ENCODE measurements at regions not wholly inside any gene's neighbourhood (a gene's known extent, or its start where the extent isn't known, plus 50 kb on each side); places are given as distances from the start of the nearest gene placed in this dataset.

GRCh38 chr5:53246042-53246836, 136.7 kb upstream of the MOCS2 start:
- no peak overlapping the region for H2AFZ ChIP-seq (ENCODE audit: insufficient read depth, low read depth, low read length, poor library complexity, severe bottlenecking)
- H3K4me3 Mint-ChIP-seq: no peak overlapping the region
- no peak overlapping the region for H3K4me3 ChIP-seq (ENCODE audit: control extremely low read depth in 1 of 5, extremely low read depth in 1 of 5, insufficient read depth in 1 of 5, low read depth in 2 of 5, low read length in 4 of 5)
- ChIA-PET POLR2A (no interaction called here), CTCF (no interaction called here)
- no peak for ATAC-seq (ENCODE audit: low read depth)
- H3K79me2 ChIP-seq (ENCODE audit: control insufficient read depth, insufficient read depth, low read length): no peaks in the 10 kb centered on the region
- H3K4me1 ChIP-seq (ENCODE audit: control insufficient read depth in 2 of 2, insufficient read depth in 2 of 2, low read length in 2 of 2): no peaks in the 10 kb centered on the region
- H3K9ac ChIP-seq (ENCODE audit: low read length): no peak overlapping the region
- DNase-seq: no peak
- H3K27me3 ChIP-seq (replicated peaks in 1 of 4; ENCODE audit: control extremely low read depth in 1 of 4, control insufficient read depth in 3 of 4, insufficient read depth in 4 of 4, low read length in 3 of 4): no peaks in the 10 kb centered on the region
- H3K36me3 ChIP-seq (replicated peaks in 1 of 2; ENCODE audit: control extremely low read depth in 1 of 2, control insufficient read depth in 1 of 2, extremely low read depth in 1 of 2, insufficient read depth in 2 of 2, low read length in 1 of 2): no peaks in the 10 kb centered on the region
- no CpG with 5 or more reads among the region's 8 CpGs for WGBS (ENCODE audit: insufficient coverage)
- no peaks in the 10 kb centered on the region for H3K9me3 Mint-ChIP-seq (ENCODE audit: insufficient read depth)
- TF ChIP-seq CTCF (IDR thresholded peaks at IDR 0.05): no peak
- TF ChIP-seq EZH2 (IDR thresholded peaks at IDR 0.05; ENCODE audit: borderline replicate concordance, insufficient read depth, low read depth, low read length, poor library complexity, severe bottlenecking): no peak
- no peaks in the 10 kb centered on the region for H3K9me3 ChIP-seq (ENCODE audit: control extremely low read depth in 1 of 3, control insufficient read depth in 2 of 3, insufficient read depth in 1 of 3, low read length in 2 of 3)
- H4K20me1 ChIP-seq (ENCODE audit: control insufficient read depth, insufficient read depth, low read length, poor library complexity, severe bottlenecking): no peaks in the 10 kb centered on the region
- peaks cover under 1% of the 10 kb centered on the region for H3K27me3 Mint-ChIP-seq
- intact Hi-C loops (cut with micrococcal nuclease): no loop called here
- H3K4me1 Mint-ChIP-seq: no peaks in the 10 kb centered on the region
- no peak overlapping the region for H3K4me2 ChIP-seq (replicated peaks; ENCODE audit: low read depth, low read length, poor library complexity, severe bottlenecking)
- no peak overlapping the region for H3K27ac Mint-ChIP-seq
- H3K27ac ChIP-seq (ENCODE audit: low read length in 2 of 2): no peak overlapping the region

- CTCF ChIA-PET: no interaction called here
- Histone ChIP-seq H3K4me2 (replicated peaks; ENCODE audit: low read depth, low read length, poor library complexity, severe bottlenecking) (no peak overlapping the region), H3K9ac (ENCODE audit: low read length) (no peak overlapping the region)
Observed at GRCh38 chr5:53249529-53250200, 140.1 kb upstream of the MOCS2 start.

More at GRCh38 chr5:53249529-53250200, 140.1 kb upstream of the MOCS2 start:
- intact Hi-C loops (cut with micrococcal nuclease): no loop called here
- Histone ChIP-seq H3K36me3 (replicated peaks in 1 of 2; ENCODE audit: control extremely low read depth in 1 of 2, control insufficient read depth in 1 of 2, extremely low read depth in 1 of 2, insufficient read depth in 2 of 2, low read length in 1 of 2) (no peaks in the 10 kb centered on the region), H3K4me1 (ENCODE audit: control insufficient read depth in 2 of 2, insufficient read depth in 2 of 2, low read length in 2 of 2) (no peaks in the 10 kb centered on the region), H3K27ac (ENCODE audit: low read length in 2 of 2) (no peak overlapping the region), H2AFZ (ENCODE audit: insufficient read depth, low read depth, low read length, poor library complexity, severe bottlenecking) (no peak overlapping the region), H4K20me1 (ENCODE audit: control insufficient read depth, insufficient read depth, low read length, poor library complexity, severe bottlenecking) (no peaks in the 10 kb centered on the region), H3K4me3 (ENCODE audit: control extremely low read depth in 1 of 5, extremely low read depth in 1 of 5, insufficient read depth in 1 of 5, low read depth in 2 of 5, low read length in 4 of 5) (no peak overlapping the region), H3K27me3 (replicated peaks in 1 of 4; ENCODE audit: control extremely low read depth in 1 of 4, control insufficient read depth in 3 of 4, insufficient read depth in 4 of 4, low read length in 3 of 4) (no peaks in the 10 kb centered on the region), H3K9me3 (ENCODE audit: control extremely low read depth in 1 of 3, control insufficient read depth in 2 of 3, insufficient read depth in 1 of 3, low read length in 2 of 3) (no peaks in the 10 kb centered on the region), H3K79me2 (ENCODE audit: control insufficient read depth, insufficient read depth, low read length) (no peaks in the 10 kb centered on the region)
- WGBS (ENCODE audit: insufficient coverage): 73% methylated on average over 3 of the region's 4 CpGs
- no peak overlapping the region for H3K4me3 Mint-ChIP-seq
- TF ChIP-seq CTCF (IDR thresholded peaks at IDR 0.05) (no peak), EZH2 (IDR thresholded peaks at IDR 0.05; ENCODE audit: borderline replicate concordance, insufficient read depth, low read depth, low read length, poor library complexity, severe bottlenecking) (no peak)
- H3K9me3 Mint-ChIP-seq (ENCODE audit: insufficient read depth): no peaks in the 10 kb centered on the region
- H3K27me3 Mint-ChIP-seq: no peaks in the 10 kb centered on the region
- ATAC-seq (ENCODE audit: low read depth) (no peak), DNase-seq (no peak)
- H3K4me1 Mint-ChIP-seq: no peaks in the 10 kb centered on the region
- POLR2A ChIA-PET: no interaction called here
- no peak overlapping the region for H3K27ac Mint-ChIP-seq

Data from B cell (primary cell).